Cerebellar cortex (tissue), 1 donor: ENCODE measurements at regions not wholly inside any gene's neighbourhood (a gene's known extent, or its start where the extent isn't known, plus 50 kb on each side); places are given as distances from the start of the nearest gene placed in this dataset.
"Not testable (repeated sequence)": the region's sequence is repeated elsewhere in the genome, so short reads cannot be mapped to it uniquely, and the experiment has no call there.

Experiments used
- DNase-seq: peaks from one replicate; pipeline ENCODE4 v3.0.0-alpha.2; 2015; ENCODE audit warnings: low spot score

GRCh38 chr6:126667728-126668127, 327.8 kb downstream of the CENPW start:
- no peak for DNase-seq

- DNase-seq, result no peak
Observed at GRCh38 chr6:126672649-126673048, 332.7 kb downstream of the CENPW start.

- DNase-seq, result not testable (repeated sequence)
Observed at GRCh38 chr6:126673749-126674148, 333.8 kb downstream of the CENPW start.

- DNase-seq, result no peak
Observed at GRCh38 chr6:126682440-126682839, 342.5 kb downstream of the CENPW start.

GRCh38 chr6:126685182-126685581, 345.3 kb downstream of the CENPW start:
- no peak for DNase-seq

- no peak for DNase-seq
Observed at GRCh38 chr6:126696921-126697693, 357.2 kb downstream of the CENPW start.

DNA sequence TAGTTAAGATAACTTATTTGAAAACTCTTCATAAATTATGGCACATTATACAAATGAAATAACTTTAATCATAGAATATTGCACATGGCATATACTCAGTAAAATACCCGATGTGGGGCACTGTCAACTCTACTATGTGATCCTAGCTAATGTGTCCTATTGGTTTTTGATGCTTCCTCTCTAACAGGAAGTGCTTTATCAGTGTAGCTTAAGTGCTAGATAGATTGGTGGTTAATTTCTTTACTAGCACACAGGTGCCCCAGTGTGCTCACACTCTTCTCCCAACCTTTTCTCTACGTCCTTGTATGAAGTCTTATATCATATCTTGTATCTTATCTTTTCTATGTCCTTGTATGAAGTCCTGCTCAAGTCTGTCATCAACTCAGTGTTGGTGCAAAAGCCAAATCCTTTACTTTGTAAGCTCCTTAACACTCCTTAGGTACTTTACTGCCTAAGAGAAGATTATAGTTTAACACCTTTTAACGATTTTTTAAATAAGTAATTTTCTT, 358.9 kb downstream of the CENPW start:
- no peak for DNase-seq

DNA sequence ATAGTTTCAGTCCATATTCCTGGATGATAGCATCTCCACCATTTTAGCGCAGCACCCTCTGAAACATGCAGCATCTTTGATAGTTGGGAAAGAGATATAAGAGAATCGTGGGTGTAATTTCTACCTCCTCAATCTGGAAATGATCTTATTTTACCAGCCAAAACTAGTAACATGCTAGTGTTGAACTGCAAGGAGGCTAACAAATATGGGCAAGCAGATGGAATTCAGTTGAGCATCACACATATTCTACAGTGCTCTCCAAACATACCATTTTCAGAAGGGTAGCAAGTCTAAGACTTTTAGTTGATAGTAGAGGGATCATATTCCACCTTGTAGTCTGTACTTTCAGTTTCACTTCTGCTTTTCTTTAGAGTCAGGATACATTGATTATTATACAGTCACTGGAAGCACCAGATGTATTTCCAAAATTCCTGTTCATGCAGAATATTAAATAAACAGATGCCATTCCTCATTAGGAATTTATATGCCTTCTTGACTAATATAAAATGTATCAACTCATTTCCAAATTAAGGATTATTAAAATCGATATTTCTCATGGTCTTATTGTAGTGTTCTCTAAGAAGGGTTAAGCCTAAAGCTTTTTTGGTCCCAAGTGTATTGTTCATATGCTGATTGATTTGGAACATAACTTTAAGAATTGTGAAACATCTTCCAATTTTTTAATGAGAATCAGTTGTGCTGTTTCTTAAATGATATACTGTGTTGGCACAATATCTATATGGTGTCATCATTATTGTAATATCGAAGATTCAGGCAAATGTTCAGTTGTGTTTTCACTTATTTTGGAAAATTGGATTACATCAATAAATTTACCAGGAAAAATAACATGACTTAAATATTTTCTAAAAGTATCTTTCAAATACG, 362.0 kb downstream of the CENPW start:
- DNase-seq, result no peak

DNA sequence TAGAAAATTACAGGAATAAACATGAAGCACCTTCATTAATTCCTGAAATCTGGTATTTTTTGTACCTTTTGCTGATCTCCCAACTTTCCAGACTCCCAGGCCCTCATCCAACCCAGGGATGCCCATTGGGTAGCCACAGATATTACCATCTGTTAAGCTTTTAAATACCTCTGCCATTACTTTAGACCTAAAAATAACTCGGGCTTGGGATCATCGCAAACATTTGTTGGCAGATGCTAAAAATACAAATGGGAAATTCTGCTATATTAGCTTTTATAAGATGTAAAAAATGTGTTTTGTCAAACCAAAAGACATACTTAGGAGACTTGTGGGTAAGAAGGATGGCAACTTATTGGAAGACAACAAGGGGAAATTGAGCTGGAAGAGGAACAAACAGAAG, 376.1 kb downstream of the CENPW start:
- peak; percentile 18 for DNase-seq

- DNase-seq, result peak; percentile 25
Observed at GRCh38 chr6:126716826-126717509, 377.1 kb downstream of the CENPW start.

DNA sequence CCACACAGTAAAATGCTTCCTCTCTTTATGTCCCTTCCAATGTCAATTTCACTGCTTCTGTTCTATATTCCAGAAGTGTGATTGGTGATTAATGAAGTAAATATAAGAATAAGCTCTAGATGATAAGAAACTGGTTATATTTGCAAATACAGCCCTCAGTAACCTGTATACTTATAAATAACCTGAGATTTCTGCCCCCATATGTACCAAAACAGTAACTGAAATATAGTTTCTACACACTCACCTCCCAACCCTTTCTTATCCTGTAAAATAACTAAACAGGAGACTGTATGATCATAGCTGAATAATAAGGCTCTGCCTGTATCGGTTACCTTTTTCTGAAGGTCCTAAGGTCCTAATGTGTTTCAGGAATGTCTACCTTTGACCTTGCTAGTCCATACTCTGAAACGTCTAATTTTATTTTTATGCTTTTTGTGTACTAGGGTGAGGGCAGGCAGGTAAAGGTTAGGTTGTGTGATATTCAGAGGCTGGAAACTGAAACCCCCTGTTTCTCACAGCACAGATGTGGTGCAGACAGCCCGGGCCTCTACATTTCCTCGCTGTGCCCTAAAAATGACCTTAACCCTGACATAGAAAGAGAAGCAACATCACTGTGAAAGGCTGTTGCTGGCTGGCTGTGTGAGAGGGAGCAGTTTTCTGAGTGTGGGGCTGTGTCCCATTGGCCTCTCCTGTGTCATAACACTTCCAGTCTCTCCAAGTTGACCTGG, 378.8 kb downstream of the CENPW start:
- no peak for DNase-seq

DNA sequence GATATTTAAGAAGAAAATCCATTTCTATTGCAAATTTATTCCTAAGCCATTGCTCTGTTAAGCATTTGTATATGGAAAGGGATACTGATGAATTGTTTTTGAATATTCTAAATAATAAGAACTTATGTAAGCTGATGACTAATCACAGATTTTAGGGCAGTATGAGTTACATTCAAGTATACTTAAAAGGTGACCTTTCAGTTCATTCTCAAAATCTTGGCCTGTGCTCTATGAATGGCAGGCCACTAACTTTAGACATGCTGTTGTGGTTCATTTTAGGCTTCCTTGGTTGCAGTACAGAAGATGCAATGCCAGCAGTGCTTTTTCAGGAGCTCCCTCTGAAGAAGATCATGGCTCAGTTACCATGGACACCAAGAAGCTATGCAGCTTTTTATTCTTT, 380.4 kb downstream of the CENPW start:
- no peak for DNase-seq

DNA sequence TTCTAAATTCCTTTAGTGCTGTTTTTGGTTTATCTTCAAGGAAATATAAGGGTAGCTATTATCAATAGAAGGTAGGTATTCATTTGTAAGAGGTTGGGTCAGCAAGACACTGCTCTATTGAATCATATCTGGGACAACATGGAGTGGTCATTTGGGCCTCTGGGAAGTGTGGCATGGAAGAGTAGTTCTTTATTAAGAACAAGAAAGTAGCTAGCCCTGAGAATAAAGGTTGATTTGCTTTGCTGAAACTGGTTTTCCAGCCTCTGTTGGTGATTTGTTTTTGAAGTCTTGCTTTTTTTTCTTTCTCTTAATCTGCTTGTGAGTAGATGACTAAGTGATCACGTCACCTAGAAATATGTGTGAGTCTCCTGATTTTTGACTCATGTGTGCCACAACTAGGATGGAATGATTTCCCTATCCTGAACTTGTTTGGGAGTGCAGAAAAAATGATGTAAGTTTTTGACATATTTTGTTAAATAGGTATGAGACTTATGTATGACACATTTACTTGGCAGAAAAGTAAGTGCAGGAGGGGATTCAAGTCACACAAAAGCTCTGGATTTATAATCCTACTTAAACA, 381.8 kb downstream of the CENPW start:
- DNase-seq, result no peak

GRCh38 chr6:126722411-126722810, 382.5 kb downstream of the CENPW start:
- no peak for DNase-seq

GRCh38 chr6:126723541-126724170, 383.7 kb downstream of the CENPW start:
- DNase-seq, result no peak

- DNase-seq, result no peak
Observed at GRCh38 chr6:126724821-126725220, 384.9 kb downstream of the CENPW start.

GRCh38 chr6:126726454-126726853, 386.5 kb downstream of the CENPW start:
- not testable (repeated sequence) for DNase-seq

GRCh38 chr6:126738146-126738545, 380.3 kb upstream of the RSPO3 start:
- no peak for DNase-seq

GRCh38 chr6:126738641-126739040, 379.8 kb upstream of the RSPO3 start:
- no peak for DNase-seq

- DNase-seq, result no peak
Observed at GRCh38 chr6:126743076-126743475, 375.4 kb upstream of the RSPO3 start.
